Prostate gland (tissue), 2 donors: ENCODE measurements at regions not wholly inside any gene's neighbourhood (a gene's known extent, or its start where the extent isn't known, plus 50 kb on each side); places are given as distances from the start of the nearest gene placed in this dataset.

Experiments used
- DNase-seq: peaks from one replicate; pipeline ENCODE4 v3.0.0-alpha.2; 2019; ENCODE audit warnings: low spot score
- H3K27ac ChIP-seq, 2 donors: fragments of 200-600 bp; sonication (generic); 2 replicates each; pipeline ENCODE4 v1.5.1; 2017 to 2019
- H3K27me3 ChIP-seq: fragments of 200-600 bp; sonication (generic); replicated peaks from 2 replicates; pipeline ENCODE4 v1.5.1; 2019; ENCODE audit not compliant: insufficient read depth
- H3K36me3 ChIP-seq, 2 donors: fragments of 200-600 bp; sonication (generic); 1 replicate in 1 of 2; 2 replicates in 1 of 2; pipeline versions ENCODE4 v1.5.1 to v1.8.1; 2017 to 2019
- H3K4me1 ChIP-seq: fragments of 200-600 bp; sonication (generic); replicated peaks from 2 replicates; pipeline ENCODE4 v1.5.1; 2019
- H3K4me3 ChIP-seq, 2 donors: fragments of 200-600 bp; sonication (generic); 2 replicates each; pipeline ENCODE4 v1.5.1; 2017 to 2019
- H3K9me3 ChIP-seq: fragments of 200-600 bp; sonication (generic); 2 replicates; pipeline ENCODE4 v1.5.1; 2017
- POLR2A ChIP-seq: fragments of 450-650 bp; IDR thresholded peaks from one replicate; pipeline ENCODE4 v1.6.1; 2016; ENCODE audit warnings: antibody characterized with exemption, mild to moderate bottlenecking
- POLR2AphosphoS5 ChIP-seq: sonication (generic); formaldehyde crosslinking; IDR thresholded peaks from one replicate; pipeline ENCODE4 v1.6.1; 2017; ENCODE audit warnings: antibody characterized with exemption
- WGBS: methylation state at CpG from one replicate; pipeline ENCODE4 v1.1.5; 2018; 5-methylcytosine and 5-hydroxymethylcytosine counted together
- intact Hi-C: fragments of 100-400 bp; cut with DNase I; formaldehyde crosslinking; loops from one replicate; pipeline ENCODE4 v1.14.2; 2022
- TF ChIP-seq, protein P1 (sequence below), 4 experiments: fragments of 200-600 bp in 2 of 4; fragments of 450-650 bp in 2 of 4; sonication (generic) in 2 of 4; IDR thresholded peaks; 1 replicate in 3 of 4; 2 replicates in 1 of 4; pipeline ENCODE4 v1.5.1; 2016 to 2019; ENCODE audit warnings: antibody characterized with exemption in 4 of 4, mild to moderate bottlenecking in 2 of 4, moderate library complexity in 2 of 4

DNA sequence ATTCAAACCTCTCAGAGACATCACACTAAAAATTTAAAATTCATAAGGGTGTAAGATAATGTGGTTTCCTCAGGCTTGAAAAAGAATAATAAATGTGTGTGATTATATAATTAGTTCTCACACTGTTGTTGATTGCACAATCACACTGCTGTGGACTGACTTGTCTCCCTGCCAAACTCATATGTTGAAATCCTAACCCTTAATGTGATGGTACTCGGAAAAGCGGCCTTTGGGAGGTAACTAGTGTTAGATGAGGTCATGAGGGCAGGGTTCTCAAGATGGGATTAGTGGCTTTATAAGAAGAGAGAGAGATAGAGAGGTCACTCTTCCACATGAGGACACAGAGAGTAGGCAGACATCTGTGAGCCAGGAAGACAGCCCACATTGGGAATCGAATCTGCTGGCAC is 128.5 kb upstream of the COL1A2 start:
- no peak for DNase-seq
- 66% methylated on average over 3 of the region's 3 CpGs for WGBS
- H3K27ac ChIP-seq = no peak overlapping the region

DNA sequence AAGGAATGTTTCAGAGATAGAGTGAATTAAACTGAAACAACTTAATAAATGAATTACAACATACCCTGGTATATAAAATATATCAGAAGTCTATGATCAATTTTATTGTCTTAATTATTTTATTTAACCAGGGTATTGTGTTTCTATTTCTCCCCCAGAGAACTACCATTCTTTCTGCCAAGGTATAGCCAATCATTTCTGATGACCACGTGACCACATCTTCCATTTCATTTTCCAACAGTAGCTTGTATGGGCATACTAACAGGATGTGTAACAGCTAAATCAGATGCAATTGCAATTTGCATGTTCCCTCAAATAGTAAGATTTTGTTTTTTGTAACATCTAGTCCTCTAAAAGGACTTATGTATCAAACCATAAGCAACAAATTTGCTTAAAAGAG is 123.9 kb upstream of the COL1A2 start:
- no peaks in the 10 kb centered on the region for H3K4me1 ChIP-seq
- H3K36me3 ChIP-seq = no peaks in the 10 kb centered on the region
- no peaks in the 10 kb centered on the region for H3K27me3 ChIP-seq
- H3K9me3 ChIP-seq = no peaks in the 10 kb centered on the region
- no peak overlapping the region for H3K27ac ChIP-seq
- no peak overlapping the region for H3K4me3 ChIP-seq
- no peak for DNase-seq
- no peak for TF ChIP-seq POLR2AphosphoS5
- no peak for TF ChIP-seq POLR2A
- TF ChIP-seq, protein P1, sequence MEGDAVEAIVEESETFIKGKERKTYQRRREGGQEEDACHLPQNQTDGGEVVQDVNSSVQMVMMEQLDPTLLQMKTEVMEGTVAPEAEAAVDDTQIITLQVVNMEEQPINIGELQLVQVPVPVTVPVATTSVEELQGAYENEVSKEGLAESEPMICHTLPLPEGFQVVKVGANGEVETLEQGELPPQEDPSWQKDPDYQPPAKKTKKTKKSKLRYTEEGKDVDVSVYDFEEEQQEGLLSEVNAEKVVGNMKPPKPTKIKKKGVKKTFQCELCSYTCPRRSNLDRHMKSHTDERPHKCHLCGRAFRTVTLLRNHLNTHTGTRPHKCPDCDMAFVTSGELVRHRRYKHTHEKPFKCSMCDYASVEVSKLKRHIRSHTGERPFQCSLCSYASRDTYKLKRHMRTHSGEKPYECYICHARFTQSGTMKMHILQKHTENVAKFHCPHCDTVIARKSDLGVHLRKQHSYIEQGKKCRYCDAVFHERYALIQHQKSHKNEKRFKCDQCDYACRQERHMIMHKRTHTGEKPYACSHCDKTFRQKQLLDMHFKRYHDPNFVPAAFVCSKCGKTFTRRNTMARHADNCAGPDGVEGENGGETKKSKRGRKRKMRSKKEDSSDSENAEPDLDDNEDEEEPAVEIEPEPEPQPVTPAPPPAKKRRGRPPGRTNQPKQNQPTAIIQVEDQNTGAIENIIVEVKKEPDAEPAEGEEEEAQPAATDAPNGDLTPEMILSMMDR (IDR thresholded peaks at IDR 0.05) = no peak
- intact Hi-C loops = loop anchor here (10.0 kb wide), 1 partner anchor 366 kb away; the partner anchor contains the start of gene GNGT1
- WGBS = 89% methylated on average over 1 of the region's 1 CpG

More for the DNA sequence above, 128.5 kb upstream of the COL1A2 start:
- no peaks in the 10 kb centered on the region for H3K27me3 ChIP-seq
- no peak for TF ChIP-seq POLR2AphosphoS5
- TF ChIP-seq, protein P1 (IDR thresholded peaks at IDR 0.05) = no peak
- TF ChIP-seq POLR2A = no peak
- H3K9me3 ChIP-seq = no peaks in the 10 kb centered on the region
- H3K36me3 ChIP-seq = no peaks in the 10 kb centered on the region
- H3K4me1 ChIP-seq = no peaks in the 10 kb centered on the region
- intact Hi-C loops = no loop called here
- H3K4me3 ChIP-seq = no peak overlapping the region

DNA sequence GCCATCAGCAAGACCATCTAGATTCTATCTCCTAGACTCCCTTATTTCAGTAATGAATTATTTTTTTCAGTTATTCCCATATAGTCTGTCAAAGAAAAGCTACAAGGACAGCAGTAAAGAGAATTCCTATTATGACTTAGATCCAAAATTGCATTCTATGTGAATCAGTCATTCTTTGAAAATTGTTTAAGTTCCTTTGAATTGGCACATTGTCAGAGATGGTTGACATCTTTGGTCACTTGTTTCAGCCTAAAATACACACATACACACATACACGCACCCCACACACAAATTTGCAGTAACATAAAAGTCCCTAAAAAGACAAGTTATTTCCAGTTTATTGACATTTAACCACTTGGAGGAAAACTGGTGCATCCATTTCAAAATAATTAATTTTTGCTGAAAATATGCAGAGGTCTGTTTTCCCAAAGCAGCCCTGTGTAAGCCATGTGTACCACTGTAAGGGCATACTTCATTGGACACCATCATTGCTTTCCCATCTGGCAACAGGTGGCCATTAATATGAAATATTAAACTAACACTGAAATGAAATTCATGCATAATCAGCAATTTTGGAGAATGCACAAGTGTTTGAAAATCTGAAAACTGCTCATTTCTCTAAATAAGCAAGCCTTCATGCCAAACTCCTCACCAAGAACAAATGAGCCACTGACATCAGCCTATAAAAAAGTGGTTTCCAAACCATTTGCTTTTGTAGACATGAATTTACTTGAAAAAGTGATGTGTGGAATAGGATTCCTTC is 121.7 kb upstream of the COL1A2 start:
- H3K4me3 ChIP-seq = no peak overlapping the region
- H3K27me3 ChIP-seq = no peaks in the 10 kb centered on the region
- TF ChIP-seq POLR2AphosphoS5 (no peak), POLR2A (no peak)
- TF ChIP-seq, protein P1 (IDR thresholded peaks at IDR 0.05) = no peak
- 86% methylated on average over 1 of the region's 1 CpG for WGBS
- no peak for DNase-seq
- no peaks in the 10 kb centered on the region for H3K4me1 ChIP-seq
- H3K36me3 ChIP-seq = no peaks in the 10 kb centered on the region
- H3K27ac ChIP-seq = no peak overlapping the region
- H3K9me3 ChIP-seq = no peaks in the 10 kb centered on the region
- intact Hi-C loops = loop anchor here (10.0 kb wide), 1 partner anchor 368 kb away; the partner anchor contains the start of gene GNGT1

DNA sequence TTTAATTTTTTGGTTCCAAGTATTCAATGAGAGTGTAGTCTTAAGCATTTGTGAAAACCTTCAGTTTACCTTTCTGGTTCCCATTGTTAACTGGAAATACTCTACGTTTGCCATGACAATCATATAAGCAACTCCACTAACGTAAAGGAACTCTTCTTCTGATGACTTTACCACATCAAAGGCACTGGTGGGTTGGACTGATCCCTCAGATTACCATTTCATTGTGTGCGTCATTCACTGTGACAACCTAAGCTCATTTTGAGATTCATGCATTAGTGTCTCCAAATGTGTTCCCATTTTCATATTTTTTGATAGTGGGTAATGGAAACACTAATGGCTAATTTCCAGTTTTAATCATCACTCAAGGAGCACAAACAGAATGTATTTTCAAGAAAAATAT is 119.9 kb upstream of the COL1A2 start:
- 47% methylated on average over 3 of the region's 3 CpGs for WGBS

More for the DNA sequence above, 119.9 kb upstream of the COL1A2 start:
- Histone ChIP-seq H3K9me3 (no peaks in the 10 kb centered on the region), H3K27ac (no peak overlapping the region), H3K4me3 (no peak overlapping the region), H3K36me3 (no peaks in the 10 kb centered on the region), H3K27me3 (no peaks in the 10 kb centered on the region), H3K4me1 (no peaks in the 10 kb centered on the region)
- intact Hi-C loops = loop anchor here (10.0 kb wide), 1 partner anchor 370 kb away; the partner anchor contains the start of gene GNGT1
- no peak for TF ChIP-seq POLR2A
- TF ChIP-seq, protein P1 (IDR thresholded peaks at IDR 0.05) = no peak
- TF ChIP-seq POLR2AphosphoS5 = no peak
- no peak for DNase-seq
